Middle frontal gyrus (tissue), 1 donor: ENCODE measurements at regions not wholly inside any gene's neighbourhood (a gene's known extent, or its start where the extent isn't known, plus 50 kb on each side); places are given as distances from the start of the nearest gene placed in this dataset.
"Not testable (repeated sequence)": the region's sequence is repeated elsewhere in the genome, so short reads cannot be mapped to it uniquely, and the experiment has no call there.

Experiments
- DNase-seq: peaks from one replicate; pipeline ENCODE4 v3.0.0-alpha.2; 2015; ENCODE audit warnings: low spot score; ENCODE audit errors: extremely low spot score

DNA sequence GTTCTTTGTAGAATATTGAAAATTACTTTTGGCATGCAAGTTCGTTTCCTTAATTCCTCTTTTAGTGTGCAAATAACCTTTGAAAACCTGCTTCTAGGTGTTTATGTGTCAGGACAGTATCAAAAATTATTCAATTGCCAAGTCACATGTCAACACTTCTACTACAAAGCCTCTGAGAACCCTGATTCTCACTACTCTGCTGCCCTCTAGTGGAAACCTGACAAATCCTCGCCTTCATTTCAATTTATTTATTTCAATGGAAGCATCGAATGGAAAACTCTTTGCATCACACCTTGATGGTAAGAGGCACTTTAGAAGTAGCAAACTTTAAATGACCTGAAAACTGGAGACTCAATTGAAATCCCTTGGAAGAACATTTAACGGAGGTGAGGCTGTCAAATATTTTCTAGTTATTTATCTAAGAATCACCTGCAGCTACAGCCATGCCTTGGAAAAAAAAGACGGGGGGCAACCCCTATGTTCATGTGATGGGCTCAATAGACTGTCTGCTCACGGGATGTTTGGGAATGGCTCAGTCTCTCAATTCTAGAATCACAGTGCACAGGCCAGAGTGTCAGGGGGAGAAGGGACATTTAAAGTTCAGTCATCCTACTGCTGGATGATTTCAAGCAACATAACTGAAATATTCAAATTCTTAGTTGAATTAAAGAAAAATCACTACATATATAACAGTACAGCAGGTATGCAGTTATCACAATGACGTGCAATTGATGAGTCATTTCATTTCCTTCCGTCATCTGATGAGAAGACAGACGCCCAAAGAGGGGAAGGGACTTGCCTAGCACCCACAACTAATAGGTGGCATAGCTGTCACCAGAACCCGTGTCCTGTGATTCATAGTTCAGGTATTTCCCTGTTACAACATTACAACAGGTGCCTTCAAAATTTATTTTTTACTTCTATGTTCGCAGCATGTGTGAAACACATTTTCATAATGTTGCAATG, 563.9 kb downstream of the TOX3 start:
- peak; percentile 74 for DNase-seq

- no peak for DNase-seq
These were observed 565.2 kb downstream of the TOX3 start for GRCh38 chr16:51981725-51982124.

GRCh38 chr16:51977506-51977905, 569.4 kb downstream of the TOX3 start:
- not testable (repeated sequence) for DNase-seq

DNA sequence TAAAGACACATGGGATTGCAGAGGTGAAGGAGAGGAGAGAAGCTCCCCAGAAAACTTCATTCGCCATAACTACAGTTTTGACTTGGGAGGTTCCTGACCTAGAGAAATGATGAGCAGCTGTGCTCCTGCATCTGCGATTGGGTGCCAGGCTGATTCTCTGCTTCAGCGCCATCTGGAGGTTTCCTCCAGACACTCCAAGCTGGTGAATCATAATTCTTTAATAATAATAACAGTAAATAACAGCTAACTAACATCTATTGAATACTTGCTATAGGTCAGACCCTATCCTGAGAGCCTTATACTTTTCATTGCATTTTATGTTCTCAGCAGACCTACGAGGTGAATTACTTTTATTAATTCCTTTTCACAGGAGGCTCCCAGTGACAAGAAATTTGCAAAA, 575.8 kb downstream of the TOX3 start:
- no peak for DNase-seq

DNA sequence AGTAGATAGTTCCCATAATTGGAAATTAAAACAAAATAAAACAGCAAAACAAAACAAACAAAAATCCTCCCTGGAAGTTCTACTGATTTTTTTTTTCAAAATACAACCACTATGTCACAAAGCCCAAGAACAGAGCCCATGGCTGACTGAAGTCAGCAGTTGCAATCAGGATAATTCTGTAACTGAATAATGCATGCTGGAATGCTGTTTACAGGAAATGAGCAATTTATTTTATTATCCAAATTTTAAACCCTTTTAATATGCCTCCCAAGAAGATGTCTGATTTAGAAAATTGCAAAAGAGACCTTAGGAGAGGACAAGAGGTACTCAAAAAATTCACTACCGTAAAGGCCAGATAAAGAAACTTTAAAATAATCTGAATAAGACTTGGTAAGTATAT, 578.2 kb downstream of the TOX3 start:
- no peak for DNase-seq

- DNase-seq, result no peak
These were observed 579.3 kb downstream of the TOX3 start for GRCh38 chr16:51967646-51968045.

GRCh38 chr16:51960931-51961330, 586.0 kb downstream of the TOX3 start:
- DNase-seq, result no peak

DNA sequence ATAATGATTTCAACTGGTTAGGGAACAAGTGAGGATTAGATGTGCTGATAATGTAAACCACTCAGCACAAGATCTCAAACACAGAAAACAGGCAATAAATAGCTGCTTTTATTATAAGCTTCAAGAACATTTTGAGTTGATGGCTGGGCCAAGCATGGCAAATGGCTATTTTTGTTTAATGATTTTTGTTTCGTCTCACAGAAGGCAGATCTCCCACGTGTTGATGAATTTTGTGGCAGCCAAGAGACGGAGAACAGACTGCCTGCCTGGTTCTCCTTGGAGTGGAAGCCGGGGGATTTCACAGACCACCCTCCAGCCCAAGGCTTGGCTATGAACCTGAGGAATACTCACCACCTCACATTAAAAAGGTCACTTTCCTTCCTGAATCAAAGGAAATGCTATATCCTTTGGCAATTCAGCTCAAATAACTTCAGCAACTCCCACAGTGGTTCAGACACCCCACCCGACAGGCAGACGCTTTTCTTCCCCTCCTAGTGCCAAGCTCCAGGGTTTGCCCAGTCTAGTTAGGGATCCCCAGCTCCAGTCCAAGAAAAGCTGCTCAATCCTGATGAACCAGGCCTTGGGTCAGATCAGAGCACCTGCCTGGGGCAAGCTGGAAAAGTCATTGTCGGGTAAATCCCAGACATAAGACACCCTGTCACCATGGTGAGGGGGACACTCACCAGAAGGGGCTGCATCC, 593.5 kb downstream of the TOX3 start:
- no peak for DNase-seq

DNA sequence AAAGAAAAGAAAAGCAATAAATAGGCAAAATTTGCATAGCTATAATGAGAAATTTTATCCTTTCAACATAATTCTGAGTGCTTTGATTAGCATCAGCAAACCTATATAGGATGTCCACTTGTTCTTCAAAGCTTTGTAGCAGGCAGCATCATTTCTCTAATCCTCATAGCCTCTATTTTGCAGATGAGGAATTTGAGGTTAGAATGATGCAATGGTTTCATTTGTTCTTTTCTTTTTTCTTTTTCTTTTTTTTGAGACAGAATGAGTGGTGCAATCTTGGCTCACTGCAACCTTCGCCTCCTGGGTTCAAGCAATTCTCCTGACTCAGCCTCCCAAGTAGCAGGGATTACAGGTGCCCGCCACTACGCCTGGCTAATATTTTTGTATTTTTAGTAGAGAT, 594.4 kb downstream of the TOX3 start:
- no peak for DNase-seq

- DNase-seq, result no peak
These were observed 595.2 kb downstream of the TOX3 start for GRCh38 chr16:51951668-51952298.

DNA sequence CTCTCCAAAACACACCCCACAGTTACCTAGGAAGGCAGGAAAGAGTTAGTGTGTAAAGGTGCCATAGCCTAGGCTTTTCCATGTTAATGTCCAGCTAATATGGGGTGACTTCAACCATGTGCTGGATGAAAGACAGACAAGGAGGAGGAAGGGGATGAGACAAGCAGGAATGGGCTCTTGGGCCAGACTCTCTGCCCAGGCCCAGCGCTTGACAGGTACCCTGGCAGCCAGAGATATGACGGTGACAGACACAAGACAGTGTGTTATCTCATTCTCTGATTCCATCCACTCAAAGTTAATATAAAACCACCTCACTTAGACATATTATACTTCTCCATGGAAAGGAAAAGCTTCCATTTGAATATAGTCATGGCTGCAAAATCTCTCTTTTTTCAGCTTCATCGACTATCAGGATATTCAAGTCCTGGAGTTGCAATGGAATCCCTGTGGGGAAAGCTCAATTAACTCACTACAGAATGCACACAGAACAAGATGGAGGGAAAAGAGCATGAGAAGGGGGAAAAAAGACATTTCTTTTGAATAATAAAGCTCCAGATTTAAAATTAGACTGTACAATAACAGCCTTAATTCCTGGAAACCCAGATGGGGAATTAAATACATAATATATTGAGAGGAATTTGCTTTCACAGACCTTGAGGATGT, 596.7 kb downstream of the TOX3 start:
- no peak for DNase-seq

DNA sequence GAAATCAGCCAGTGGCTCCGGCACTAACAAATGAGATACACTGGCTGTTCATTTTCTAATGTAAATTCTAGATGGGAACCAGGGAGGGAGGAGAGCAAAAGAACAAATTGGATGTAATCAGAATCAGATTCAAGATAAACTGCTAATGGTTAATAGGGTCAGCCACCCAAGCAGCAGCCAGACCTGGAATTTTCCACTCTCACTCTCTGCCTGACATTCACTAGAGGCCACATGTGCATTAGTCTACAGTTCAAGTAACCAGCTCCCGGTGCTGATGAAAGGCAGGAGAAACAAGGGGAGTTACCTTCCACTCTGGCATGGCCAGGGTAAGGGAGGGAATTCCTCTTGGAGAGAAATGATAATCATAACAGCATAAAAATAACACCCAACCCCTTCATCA, 597.7 kb downstream of the TOX3 start:
- DNase-seq, result no peak

- no peak for DNase-seq
These were observed 605.5 kb downstream of the TOX3 start for GRCh38 chr16:51941412-51941811.

- no peak for DNase-seq
These were observed 606.8 kb downstream of the TOX3 start for GRCh38 chr16:51940183-51940582.

GRCh38 chr16:51939378-51939871, 607.5 kb downstream of the TOX3 start:
- DNase-seq, result no peak

- no peak for DNase-seq
These were observed 608.1 kb downstream of the TOX3 start for GRCh38 chr16:51938861-51939260.

DNA sequence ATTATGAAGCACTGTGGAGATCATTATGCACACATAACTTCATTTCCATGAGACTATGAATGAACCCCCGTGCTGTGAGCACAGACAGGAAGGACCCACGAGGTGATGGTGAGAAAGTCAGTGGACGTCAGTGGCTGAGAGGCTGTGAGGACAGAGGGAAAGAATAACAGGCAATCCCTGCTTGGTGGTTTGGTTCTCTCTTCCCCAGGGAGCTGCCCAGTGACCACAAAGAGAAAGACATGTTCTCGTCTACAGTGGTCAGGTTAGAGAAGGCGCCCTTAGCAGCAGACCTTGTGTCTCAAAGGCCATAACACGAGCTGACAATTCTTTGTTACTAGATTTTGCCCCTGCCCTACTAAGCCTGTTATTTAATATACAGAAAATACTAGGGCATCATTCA, 609.2 kb downstream of the TOX3 start:
- no peak for DNase-seq

DNA sequence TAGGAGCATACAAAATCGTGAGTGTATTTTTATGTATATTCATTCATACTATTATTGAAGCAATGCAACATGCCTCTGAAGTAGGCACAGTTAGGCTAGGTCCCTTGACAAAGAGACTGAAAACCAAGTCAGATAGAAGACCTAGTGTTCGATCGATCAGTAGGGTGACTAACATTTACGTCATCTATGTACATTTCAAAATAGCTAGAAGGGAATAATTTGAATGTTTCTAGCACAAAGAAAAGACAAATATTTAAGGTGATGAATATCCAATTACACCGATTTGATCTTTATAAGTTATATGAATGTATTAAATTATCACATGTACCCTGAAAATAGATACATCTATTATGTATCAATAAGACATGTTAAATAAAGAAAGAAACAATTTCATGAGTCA, 610.1 kb downstream of the TOX3 start:
- no peak for DNase-seq

DNA sequence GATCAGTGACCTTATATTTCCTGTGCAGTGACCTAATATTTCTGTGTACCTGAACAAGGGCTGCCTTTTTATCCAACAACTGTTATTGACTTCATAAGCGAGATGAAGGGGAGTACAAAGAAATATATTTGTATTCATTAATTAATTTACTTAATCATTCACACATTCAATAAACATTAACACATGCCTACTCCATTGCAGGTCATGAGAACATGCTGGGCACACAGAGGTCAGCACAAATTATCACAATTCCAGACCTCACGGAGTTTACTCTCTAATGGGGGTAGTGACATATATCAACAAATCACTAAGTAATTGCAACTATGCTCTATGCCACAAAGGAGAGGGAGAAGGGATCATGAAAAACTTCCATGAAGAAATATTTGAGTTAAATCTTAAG, 614.6 kb downstream of the TOX3 start:
- DNase-seq, result no peak

DNA sequence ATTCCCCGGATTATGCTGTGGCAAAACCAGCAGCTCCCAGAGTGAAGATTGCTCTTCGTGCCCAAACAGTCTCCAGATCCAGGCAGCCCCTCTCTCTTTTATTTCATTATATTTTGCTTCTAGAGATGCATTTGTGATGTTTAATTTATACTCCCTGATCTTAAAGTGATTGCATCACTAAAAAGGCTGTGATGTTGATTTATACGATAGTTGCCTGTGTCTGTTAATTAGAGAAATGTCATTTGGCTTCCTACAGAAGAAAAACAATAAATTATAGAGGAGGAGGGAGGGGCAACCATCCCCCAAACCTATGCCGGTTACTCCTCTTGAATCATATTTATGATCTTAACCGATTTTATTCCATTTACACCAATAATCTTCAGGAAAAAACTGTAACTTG, 615.3 kb downstream of the TOX3 start:
- DNase-seq, result no peak

DNA sequence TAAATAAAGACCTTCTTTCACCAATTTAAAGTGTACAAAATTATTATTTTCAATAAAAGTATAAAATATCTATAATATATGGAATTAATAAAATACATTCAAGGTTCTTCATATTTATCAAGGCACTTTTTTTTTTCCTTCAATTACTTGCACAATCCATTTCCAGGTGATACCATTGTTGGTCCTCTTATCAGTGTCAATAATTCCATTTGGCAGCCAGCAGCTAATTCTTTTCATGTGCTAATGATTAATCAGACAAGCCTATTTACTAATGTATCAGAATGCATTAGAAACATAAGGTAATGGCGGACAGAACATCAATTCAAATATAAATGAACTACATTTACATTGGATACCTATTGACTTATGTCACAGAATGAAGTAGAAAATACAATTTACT, 622.2 kb downstream of the TOX3 start:
- DNase-seq, result no peak
